GM12872 (cell line): ENCODE measurements at regions not wholly inside any gene's neighbourhood (a gene's known extent, or its start where the extent isn't known, plus 50 kb on each side); places are given as distances from the start of the nearest gene placed in this dataset.

ENCODE experiments used
- CTCF ChIP-seq: IDR thresholded peaks from 3 replicates; pipeline ENCODE4 v1.5.1; 2011; ENCODE audit warnings: low read depth, mild to moderate bottlenecking, low read length, moderate library complexity; ENCODE audit not compliant: insufficient read depth

DNA sequence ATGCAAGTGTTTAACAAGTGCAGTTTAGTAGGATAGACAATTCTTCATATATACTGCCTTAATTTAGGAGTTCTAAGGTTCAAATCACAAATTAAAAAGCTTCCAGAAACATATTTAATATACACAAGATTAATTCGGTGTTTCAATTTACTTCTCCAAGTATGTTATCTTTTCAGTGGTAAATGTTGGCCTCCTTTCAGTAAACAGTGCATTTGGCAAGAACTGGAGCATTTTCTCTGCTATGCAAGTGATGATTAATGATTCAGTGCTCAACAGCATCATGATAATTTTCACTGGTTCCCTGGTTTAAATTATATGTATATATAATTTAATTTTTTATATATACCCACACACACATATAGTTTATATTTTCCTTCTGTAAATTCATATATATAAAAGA, 541.7 kb downstream of the EFNA5 start:
- TF ChIP-seq CTCF: no peak

GRCh38 chr5:107127878-107128277, 542.9 kb downstream of the EFNA5 start:
- no peak for TF ChIP-seq CTCF

- no peak for TF ChIP-seq CTCF
Measured at GRCh38 chr5:107126341-107126740, 544.4 kb downstream of the EFNA5 start.

DNA sequence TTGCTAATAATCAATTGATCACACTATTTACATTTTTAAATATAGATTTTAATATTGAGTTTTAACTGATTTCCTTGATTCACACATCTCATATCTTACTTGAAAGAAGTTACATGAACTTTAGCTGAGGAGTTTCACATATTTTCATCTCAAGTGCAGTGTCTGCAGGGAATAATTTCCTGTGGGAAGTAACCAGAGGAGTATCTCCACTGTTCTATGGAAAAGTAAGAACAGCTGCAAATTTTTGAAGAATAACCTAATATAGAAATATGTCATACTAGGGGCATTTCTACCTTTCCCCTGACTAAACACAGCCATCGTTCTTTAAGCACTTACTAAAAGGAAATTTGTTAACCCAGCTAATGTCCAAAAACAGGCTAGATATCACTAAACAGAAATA, 546.4 kb downstream of the EFNA5 start:
- no peak for TF ChIP-seq CTCF

DNA sequence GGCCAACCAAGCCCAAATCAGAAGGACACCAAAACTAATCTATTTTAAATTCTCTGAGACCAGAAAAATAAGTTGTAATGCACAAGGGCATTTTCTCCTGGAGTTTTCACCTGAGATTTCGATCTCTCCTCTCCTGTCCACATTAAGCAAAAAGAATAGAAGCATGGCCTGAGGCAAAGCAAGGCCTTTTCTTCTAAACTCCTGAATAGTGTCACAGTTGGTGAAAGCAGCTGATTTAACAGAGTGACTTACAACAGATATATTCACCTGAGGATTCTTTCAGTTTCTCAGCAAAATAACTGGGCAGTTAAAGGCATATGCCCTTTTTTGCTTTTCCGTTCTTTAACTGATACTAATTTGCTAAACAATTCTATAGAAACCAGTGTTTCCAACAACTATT, 547.7 kb downstream of the EFNA5 start:
- no peak for TF ChIP-seq CTCF

DNA sequence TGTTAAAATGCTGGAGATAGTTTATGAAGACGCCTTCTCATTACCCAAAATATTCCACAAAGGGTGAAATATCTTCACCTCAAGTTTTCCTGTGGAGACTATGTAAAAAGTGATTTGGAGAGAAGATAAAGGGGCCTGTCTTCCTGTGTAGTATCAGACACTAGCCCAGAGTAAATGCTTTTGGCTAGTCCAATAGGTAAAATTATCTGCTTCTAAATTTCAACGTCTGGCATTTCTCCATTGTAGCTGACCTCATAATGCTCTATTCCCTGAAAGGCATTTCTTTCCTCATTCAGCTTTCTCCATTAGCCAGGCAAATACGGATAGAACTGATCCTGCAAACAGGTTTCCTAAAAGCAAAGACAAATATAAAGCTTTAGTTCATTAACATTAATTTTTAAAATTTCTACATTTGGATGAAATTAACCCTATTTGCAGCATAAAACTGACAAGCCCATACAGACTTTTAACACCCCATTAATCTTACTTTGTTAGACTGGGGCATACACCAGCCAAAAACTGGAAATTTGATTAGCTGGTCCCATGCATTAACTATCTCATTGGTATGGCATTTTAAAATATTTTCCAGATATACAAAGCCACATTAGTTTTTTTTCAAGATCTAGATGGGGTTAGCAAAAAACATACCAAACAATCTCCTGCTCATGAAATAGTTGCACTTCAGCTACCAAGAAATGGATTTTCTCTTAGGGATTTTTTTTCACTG, 548.8 kb downstream of the EFNA5 start:
- no peak for TF ChIP-seq CTCF

- no peak for TF ChIP-seq CTCF
Measured at GRCh38 chr5:107119656-107120055, 551.1 kb downstream of the EFNA5 start.
